ENCODE measurements at regions not wholly inside any gene's neighbourhood (a gene's known extent, or its start where the extent isn't known, plus 50 kb on each side); places are given as distances from the start of the nearest gene placed in this dataset.

- no peak for DNase-seq
Observed at GRCh38 chr7:24214670-24215069, 69.3 kb upstream of the NPY start.

DNA sequence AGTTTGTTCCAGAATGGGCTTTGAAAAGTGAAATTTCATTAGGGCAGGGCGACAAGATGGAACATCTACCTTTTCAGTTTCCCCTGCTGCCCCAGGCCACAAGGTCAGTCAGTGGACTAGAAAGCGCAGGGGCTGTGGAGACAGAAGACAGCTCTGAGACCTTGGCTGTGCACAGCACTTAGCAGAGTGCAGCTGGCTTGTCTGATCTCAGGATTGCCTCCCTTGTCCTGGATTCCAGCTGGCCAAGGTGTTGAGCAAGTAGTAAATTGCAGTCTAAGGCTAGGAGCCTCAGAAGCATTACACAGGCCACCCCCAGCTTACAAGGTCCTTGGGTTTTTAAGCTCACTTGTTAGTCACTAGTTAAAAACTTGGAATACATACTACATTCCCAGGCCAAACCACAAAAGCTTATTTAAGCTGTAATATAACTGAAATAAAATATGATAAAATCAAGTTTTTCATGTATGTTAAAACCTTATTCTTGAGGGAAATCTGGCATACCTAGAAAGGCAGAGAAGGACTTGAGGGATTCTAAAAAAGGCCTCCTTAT lies 67.3 kb upstream of the NPY start:
- DNase-seq, result no peak

GRCh38 chr7:24221500-24221899 lies 62.5 kb upstream of the NPY start:
- DNase-seq, result no peak

- DNase-seq, result no peak
Observed at GRCh38 chr7:24227068-24227467, 56.9 kb upstream of the NPY start.

DNA sequence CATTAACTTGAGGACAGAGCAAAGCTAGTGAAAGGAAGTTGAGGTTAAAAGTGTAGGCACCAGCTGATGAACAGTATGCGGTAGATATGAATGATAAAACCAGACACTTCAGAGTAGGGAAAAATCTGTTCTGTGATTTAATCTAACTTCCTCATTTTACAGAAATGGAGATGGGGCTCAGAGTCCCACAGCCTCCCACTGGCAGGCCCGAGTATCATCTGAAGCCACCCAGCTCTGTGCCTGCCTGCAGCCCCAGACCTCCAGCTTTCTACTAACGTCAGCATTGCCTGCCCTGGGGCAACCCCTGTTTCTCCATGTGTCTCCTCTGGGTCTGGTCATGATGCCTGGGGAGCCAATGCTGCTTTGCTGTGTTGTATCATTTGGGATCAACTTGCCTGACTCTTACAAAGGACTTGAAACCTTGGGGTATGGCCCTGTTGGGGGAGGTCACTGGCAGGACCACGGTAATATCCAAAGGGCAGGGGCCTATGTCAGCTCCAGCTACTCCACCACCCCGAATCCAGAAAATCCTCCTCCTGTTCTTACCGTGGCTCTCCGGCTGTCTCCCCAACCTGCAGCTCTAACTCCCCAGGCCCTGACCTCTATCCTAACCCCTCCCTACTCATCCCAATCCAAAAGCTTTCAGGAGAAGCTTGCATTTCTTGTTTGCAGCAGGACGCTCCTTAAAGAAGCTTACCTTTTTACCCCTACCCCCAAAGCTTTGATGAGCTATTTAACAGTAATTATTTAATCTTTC lies 56.2 kb upstream of the NPY start:
- peak in 1 of 3 donors; percentile 25 for DNase-seq

- DNase-seq, result no peak
Observed at GRCh38 chr7:24229481-24230226, 54.3 kb upstream of the NPY start.

DNA sequence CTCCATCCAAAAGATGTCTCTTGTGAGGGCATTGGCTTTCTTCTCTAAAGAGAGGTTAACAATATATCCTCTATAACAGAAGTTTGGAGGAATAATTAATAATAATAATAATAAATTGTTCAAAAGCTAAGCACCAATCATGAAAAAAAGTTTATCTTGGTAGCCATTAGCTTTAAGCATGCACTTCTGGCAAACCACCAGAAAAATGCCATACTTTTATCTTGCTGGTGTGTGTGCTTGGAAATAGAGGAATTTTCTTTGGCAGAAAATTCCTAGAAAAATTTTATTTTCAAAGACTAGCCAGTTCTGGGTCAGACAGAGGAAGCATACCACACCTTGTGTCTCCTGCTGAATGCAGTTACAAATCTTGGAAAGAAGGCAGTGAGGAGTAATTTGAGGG lies 52.5 kb upstream of the NPY start:
- DNase-seq, result no peak

DNA sequence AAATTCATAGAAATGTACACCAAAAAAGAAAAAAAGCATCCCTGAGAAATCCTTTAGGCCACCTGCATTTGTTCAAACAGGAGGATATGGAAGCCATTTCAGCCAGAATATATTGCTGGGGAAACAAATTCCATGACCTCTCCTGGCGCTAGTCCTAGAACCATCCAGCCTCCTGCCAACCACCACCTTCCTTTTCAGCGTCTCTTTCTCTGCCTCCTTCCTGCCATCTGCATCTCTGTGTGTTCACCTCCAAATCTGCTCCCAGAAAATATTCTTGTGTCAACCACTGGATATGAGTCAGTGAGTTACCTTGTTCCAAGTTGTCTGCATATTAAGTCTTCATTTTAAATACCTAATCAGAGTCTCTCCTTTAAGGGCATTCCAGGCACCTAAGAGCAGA lies 50.6 kb upstream of the NPY start:
- DNase-seq, result no peak

Data from suppressor macrophage treated with lipopolysaccharide for 1 hour (primary cell).